AG09319 (cell line): ENCODE measurements at regions not wholly inside any gene's neighbourhood (a gene's known extent, or its start where the extent isn't known, plus 50 kb on each side); places are given as distances from the start of the nearest gene placed in this dataset.

ENCODE experiments used
- DNase-seq: peaks from one replicate; pipeline ENCODE4 v3.0.0-alpha.2; 2010; ENCODE audit warnings: low read depth; ENCODE audit errors: extremely low read depth
- TF ChIP-seq, protein P1 (sequence below): IDR thresholded peaks from 2 replicates; pipeline ENCODE4 v1.5.1; 2011; ENCODE audit warnings: low read depth, mild to moderate bottlenecking, inconsistent platforms, low read length, moderate library complexity

DNA sequence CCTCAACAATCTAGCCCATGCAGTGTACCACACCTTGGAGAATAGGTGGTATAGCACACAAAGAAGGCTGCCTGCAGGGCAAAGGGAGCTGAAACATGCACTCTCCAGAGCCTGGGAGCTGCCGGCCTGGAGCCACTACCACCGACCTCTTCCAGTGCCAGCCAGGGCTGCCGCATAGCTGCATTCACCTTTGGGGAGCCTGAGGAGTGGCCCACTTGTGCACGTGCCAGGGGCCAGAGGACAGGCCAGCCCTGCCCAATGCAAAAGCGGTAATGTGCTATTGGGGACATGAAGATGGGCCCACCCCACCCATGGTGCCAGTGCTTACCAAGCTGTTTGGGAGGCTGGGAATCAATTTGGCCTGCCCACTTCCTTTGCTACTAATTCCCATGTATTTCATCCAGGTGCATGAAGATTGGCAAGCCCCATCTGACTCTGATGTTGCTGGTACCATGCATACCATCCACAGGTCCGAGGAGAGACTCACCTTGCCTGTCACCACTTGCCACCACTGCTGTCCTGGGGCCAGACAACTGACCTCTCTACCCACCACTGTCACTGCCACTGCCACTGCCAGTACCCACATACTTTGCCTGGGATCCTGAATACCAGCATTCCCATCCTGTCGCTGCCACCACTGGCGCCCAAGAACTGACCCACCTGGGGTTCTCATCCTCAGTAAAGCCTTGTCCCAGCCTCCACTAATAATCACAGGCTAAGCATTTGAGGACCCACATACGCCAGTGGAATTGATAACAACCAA is 506.9 kb downstream of the MAGEB5 start:
- no peak for DNase-seq
- TF ChIP-seq, protein P1, sequence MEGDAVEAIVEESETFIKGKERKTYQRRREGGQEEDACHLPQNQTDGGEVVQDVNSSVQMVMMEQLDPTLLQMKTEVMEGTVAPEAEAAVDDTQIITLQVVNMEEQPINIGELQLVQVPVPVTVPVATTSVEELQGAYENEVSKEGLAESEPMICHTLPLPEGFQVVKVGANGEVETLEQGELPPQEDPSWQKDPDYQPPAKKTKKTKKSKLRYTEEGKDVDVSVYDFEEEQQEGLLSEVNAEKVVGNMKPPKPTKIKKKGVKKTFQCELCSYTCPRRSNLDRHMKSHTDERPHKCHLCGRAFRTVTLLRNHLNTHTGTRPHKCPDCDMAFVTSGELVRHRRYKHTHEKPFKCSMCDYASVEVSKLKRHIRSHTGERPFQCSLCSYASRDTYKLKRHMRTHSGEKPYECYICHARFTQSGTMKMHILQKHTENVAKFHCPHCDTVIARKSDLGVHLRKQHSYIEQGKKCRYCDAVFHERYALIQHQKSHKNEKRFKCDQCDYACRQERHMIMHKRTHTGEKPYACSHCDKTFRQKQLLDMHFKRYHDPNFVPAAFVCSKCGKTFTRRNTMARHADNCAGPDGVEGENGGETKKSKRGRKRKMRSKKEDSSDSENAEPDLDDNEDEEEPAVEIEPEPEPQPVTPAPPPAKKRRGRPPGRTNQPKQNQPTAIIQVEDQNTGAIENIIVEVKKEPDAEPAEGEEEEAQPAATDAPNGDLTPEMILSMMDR: no peak

DNA sequence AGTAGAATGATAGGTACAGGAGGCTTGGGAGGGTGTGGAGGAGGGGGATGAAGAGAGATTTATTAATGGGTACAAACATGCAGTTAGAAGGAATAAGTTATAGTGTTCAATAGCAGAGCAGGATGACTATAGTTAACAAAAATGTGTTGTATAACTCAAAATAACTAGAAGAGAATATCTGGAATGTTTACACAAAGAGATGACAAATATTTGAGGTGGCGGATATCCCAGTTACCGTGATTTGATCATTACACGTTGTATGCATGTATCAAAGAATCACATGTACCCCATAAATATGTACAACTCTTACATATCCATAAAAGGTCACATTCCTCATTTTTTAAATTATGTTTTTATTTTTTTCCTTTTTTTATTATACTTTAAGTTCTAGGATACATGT is 456.6 kb downstream of the MAGEB5 start:
- DNase-seq: no peak
- TF ChIP-seq, protein P1: no peak

DNA sequence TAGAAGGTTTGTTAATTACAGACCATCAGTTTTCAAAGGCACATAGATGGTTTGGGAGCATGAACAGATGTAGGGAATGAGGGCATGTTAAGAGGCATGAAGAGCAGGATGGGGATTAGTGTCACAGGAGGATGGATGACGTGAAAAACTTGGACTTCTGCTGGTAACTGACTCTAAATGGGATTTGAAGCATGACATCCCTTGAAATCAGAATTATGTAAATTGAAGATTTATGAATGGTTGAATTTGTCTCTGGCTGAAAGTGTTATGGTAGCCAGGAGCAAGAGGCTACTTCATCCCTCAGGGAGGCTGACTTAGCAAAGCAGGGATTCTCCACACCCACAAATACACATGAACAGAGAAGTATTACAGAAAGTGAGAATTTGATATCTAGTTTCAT is 454.6 kb downstream of the MAGEB5 start:
- TF ChIP-seq, protein P1: no peak
- no peak for DNase-seq

DNA sequence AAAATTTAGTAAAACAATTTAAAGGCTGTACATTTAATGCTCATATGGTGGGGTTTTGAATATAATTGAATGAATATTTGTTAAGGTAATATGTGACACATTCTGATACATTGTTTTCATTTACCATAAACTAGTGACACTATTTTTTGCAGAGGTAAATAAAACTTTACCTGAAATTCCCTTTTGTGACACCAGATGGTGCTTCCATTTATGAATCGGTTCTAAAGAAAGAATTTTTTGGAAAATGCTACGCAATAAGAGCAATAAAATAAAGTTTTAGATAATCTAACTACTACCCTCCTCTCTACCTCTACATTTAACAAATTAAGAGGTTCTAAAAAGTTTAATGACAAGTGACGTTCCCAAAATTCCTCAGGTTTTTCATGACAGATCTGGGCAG is 448.9 kb downstream of the MAGEB5 start:
- DNase-seq: no peak
- TF ChIP-seq, protein P1: no peak

DNA sequence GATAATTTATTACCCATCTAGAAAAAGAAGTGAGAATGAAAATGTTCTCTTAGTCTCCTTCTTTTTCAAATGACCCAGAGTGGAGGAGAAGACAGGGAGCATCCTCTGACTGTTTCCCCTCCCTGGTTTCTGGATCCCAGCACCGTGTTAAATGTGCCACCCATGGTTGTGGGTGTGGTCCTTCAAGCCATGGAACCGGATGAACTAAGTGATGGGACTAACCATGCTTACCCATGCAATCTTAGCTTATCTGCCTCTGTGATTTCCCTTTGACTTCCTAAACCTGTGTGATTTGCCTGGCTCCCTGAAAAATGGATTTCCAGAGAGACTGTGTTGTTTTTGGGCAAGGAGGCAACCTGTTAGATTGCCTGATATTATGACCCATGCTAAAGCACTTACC is 437.1 kb downstream of the MAGEB5 start:
- no peak for DNase-seq
- TF ChIP-seq, protein P1: no peak

DNA sequence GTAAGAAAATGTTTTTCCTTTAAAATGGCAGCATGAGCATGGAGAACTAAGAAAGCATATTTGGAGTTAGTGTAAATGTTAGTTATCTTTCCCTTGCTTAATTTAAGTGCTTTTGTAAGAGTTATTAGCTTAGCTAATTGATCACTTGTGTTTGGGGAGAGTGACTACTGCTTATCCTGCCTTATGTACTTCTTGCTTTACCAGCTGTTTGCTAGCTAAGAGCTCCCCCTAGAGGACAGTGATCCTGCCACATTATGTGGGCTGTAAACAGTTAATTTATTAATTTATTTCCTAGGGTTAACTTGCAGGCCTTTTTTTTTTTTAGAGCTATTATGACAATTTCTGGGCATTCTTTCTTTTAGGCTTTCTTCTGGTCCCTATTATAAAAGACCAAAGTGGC is 435.8 kb downstream of the MAGEB5 start:
- TF ChIP-seq, protein P1: no peak; the same call in 1 of the 2 replicates
- no peak for DNase-seq

DNA sequence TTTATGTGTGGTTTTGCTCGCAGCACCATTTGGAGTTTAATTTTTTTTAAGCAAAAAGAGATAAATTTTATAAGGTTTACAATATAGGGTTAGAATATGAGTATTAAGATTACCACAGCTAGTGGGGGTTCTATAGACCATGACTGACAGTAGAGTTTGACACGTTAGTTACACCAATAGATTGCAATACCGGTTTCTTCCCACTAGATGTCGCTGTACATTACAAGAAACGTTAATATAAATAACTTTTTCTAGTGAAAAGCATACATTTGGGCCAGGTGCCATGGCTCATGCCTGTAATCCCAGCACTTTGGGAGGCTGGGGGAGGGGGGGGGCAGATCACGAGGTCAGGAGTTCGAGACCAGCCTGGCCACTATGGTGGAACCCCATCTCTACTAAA is 433.6 kb downstream of the MAGEB5 start:
- no peak for DNase-seq
- TF ChIP-seq, protein P1: peak; percentile 29
